Endodermal cell (in vitro differentiated cells): ENCODE measurements at regions not wholly inside any gene's neighbourhood (a gene's known extent, or its start where the extent isn't known, plus 50 kb on each side); places are given as distances from the start of the nearest gene placed in this dataset.

ENCODE experiments used
- DNase-seq: peaks from one replicate; pipeline ENCODE4 v3.0.0-alpha.2; 2017
- H3K27ac ChIP-seq: 2 replicates; pipeline ENCODE4 v1.5.1; 2013; ENCODE audit warnings: mild to moderate bottlenecking, low read depth, low read length, moderate library complexity
- H3K27me3 ChIP-seq: 2 replicates; pipeline ENCODE4 v1.6.1; 2013; ENCODE audit warnings: mild to moderate bottlenecking, low read length, moderate library complexity; ENCODE audit not compliant: insufficient read depth, control insufficient read depth, poor library complexity, severe bottlenecking
- H3K36me3 ChIP-seq: 2 replicates; pipeline ENCODE4 v1.7.0; 2013; ENCODE audit warnings: mild to moderate bottlenecking, low read length, moderate library complexity; ENCODE audit not compliant: control insufficient read depth, insufficient read depth
- H3K4me1 ChIP-seq: one replicate; pipeline ENCODE4 v1.7.0; 2013; ENCODE audit warnings: low read length; ENCODE audit not compliant: control insufficient read depth, insufficient read depth
- H3K4me3 ChIP-seq: 2 replicates; pipeline ENCODE4 v1.5.1; 2013; ENCODE audit warnings: mild to moderate bottlenecking, low read length, moderate library complexity
- H3K9ac ChIP-seq: 2 replicates; pipeline ENCODE4 v1.6.1; 2013; ENCODE audit warnings: mild to moderate bottlenecking, low read length, moderate library complexity; ENCODE audit not compliant: poor library complexity, severe bottlenecking; ENCODE audit errors: extremely low read depth
- H3K9me3 ChIP-seq: 2 replicates; pipeline ENCODE4 v1.6.1; 2013; ENCODE audit warnings: mild to moderate bottlenecking, low read length, moderate library complexity; ENCODE audit not compliant: control insufficient read depth
- H3K27ac Mint-ChIP-seq: 2 replicates; pipeline ENCODE4 v1.8.0; 2020; ENCODE audit warnings: mixed read lengths
- H3K27me3 Mint-ChIP-seq: 2 replicates; pipeline ENCODE4 v1.8.0; 2021; ENCODE audit warnings: mild to moderate bottlenecking, mixed read lengths; ENCODE audit not compliant: insufficient read depth
- H3K36me3 Mint-ChIP-seq: 2 replicates; pipeline ENCODE4 v1.8.0; 2020; ENCODE audit warnings: low read depth, mixed read lengths
- H3K4me1 Mint-ChIP-seq: 2 replicates; pipeline ENCODE4 v1.8.0; 2020; ENCODE audit warnings: mixed read lengths
- H3K4me3 Mint-ChIP-seq: 2 replicates; pipeline ENCODE4 v1.8.0; 2020; ENCODE audit warnings: mild to moderate bottlenecking, moderate library complexity, mixed read lengths
- H3K9me3 Mint-ChIP-seq: 2 replicates; pipeline ENCODE4 v1.8.0; 2020; ENCODE audit warnings: mild to moderate bottlenecking, mixed read lengths
- CTCF ChIP-seq: fragments of 200-600 bp; sonication (generic); conservative IDR thresholded peaks from 2 replicates; pipeline ENCODE4 v1.5.0; 2021; ENCODE audit warnings: antibody characterized with exemption, mild to moderate bottlenecking
- WGBS, 2 experiments: methylation state at CpG; one replicate each; pipeline versions ENCODE4 v1.1.5 to v1.1.7; 2013; ENCODE audit warnings: missing lambda C conversion rate in 2 of 2, mixed read lengths in 1 of 2; ENCODE audit not compliant: insufficient coverage in 1 of 2, insufficient read length in 1 of 2; 5-methylcytosine and 5-hydroxymethylcytosine counted together

- Histone ChIP-seq H3K27ac (no peak overlapping the region), H3K36me3 (no peaks in the 10 kb centered on the region), H3K9me3 (no peaks in the 10 kb centered on the region), H3K27me3 (no peaks in the 10 kb centered on the region), H3K4me3 (no peak overlapping the region), H3K9ac (no peak overlapping the region), H3K4me1 (no peaks in the 10 kb centered on the region)
- no peak overlapping the region for H3K27ac Mint-ChIP-seq
- peaks cover 8% of the 10 kb centered on the region for H3K4me1 Mint-ChIP-seq
- H3K4me3 Mint-ChIP-seq = no peak overlapping the region
- DNase-seq = no peak
- H3K36me3 Mint-ChIP-seq = no peaks in the 10 kb centered on the region
- 95 to 96% methylated on average over 15 to 21 of the region's 21 CpGs for WGBS, 2 experiments
- no peaks in the 10 kb centered on the region for H3K9me3 Mint-ChIP-seq
- H3K27me3 Mint-ChIP-seq = peaks cover 4% of the 10 kb centered on the region
- no peak for TF ChIP-seq CTCF
Observed at GRCh38 chr5:2137444-2138050, 254.8 kb upstream of the IRX4 start.

GRCh38 chr5:2136728-2137333 is 254.1 kb upstream of the IRX4 start:
- H3K9me3 ChIP-seq = no peaks in the 10 kb centered on the region
- H3K4me1 Mint-ChIP-seq = peaks cover 8% of the 10 kb centered on the region
- no peaks in the 10 kb centered on the region for H3K9me3 Mint-ChIP-seq
- H3K4me3 Mint-ChIP-seq = no peak overlapping the region
- TF ChIP-seq CTCF = no peak
- no peak overlapping the region for H3K27ac ChIP-seq
- 89 to 93% methylated on average over 30 to 44 of the region's 44 CpGs for WGBS, 2 experiments
- H3K36me3 Mint-ChIP-seq = no peaks in the 10 kb centered on the region
- H3K36me3 ChIP-seq = no peaks in the 10 kb centered on the region
- no peak overlapping the region for H3K4me3 ChIP-seq
- H3K27ac Mint-ChIP-seq = peak overlapping the region; percentile 67
- DNase-seq = no peak
- H3K27me3 ChIP-seq = no peaks in the 10 kb centered on the region
- no peak overlapping the region for H3K9ac ChIP-seq
- peaks cover 7% of the 10 kb centered on the region for H3K27me3 Mint-ChIP-seq
- no peaks in the 10 kb centered on the region for H3K4me1 ChIP-seq

- H3K4me3 Mint-ChIP-seq = no peak overlapping the region
- H3K9me3 ChIP-seq = no peaks in the 10 kb centered on the region
- H3K27ac Mint-ChIP-seq = no peak overlapping the region
- no peak overlapping the region for H3K9ac ChIP-seq
- no peaks in the 10 kb centered on the region for H3K27me3 ChIP-seq
- peaks cover 8% of the 10 kb centered on the region for H3K4me1 Mint-ChIP-seq
- 65 to 77% methylated on average over 3 to 5 of the region's 5 CpGs for WGBS, 2 experiments
- H3K36me3 Mint-ChIP-seq = no peaks in the 10 kb centered on the region
- peak; percentile 24 for DNase-seq
- H3K4me3 ChIP-seq = no peak overlapping the region
- no peak for TF ChIP-seq CTCF
- no peaks in the 10 kb centered on the region for H3K36me3 ChIP-seq
- H3K27me3 Mint-ChIP-seq = peaks cover 7% of the 10 kb centered on the region
- H3K4me1 ChIP-seq = no peaks in the 10 kb centered on the region
- no peaks in the 10 kb centered on the region for H3K9me3 Mint-ChIP-seq
- H3K27ac ChIP-seq = no peak overlapping the region
Observed at GRCh38 chr5:2135833-2136232, 253.1 kb upstream of the IRX4 start.
